ENCODE measurements at regions not wholly inside any gene's neighbourhood (a gene's known extent, or its start where the extent isn't known, plus 50 kb on each side); places are given as distances from the start of the nearest gene placed in this dataset.
"Not testable (repeated sequence)": the region's sequence is repeated elsewhere in the genome, so short reads cannot be mapped to it uniquely, and the experiment has no call there.

GRCh38 chr14:30456296-30456695, 102.7 kb upstream of the G2E3 start:
- DNase-seq (ENCODE audit: extremely low spot score, unreplicated experiment): no peak
- H3K4me1 Mint-ChIP-seq (ENCODE audit: unreplicated experiment): no peaks in the 10 kb centered on the region
- H3K36me3 Mint-ChIP-seq: no peaks in the 10 kb centered on the region
- no peaks in the 10 kb centered on the region for H3K27me3 Mint-ChIP-seq
- H3K9me3 Mint-ChIP-seq: no peaks in the 10 kb centered on the region
- no peak overlapping the region for H3K27ac Mint-ChIP-seq
- H3K4me3 Mint-ChIP-seq: no peak overlapping the region
- TF ChIP-seq CTCF (conservative IDR thresholded peaks at IDR 0.05): no peak

- Mint-ChIP-seq H3K36me3 (no peaks in the 10 kb centered on the region), H3K4me1 (ENCODE audit: unreplicated experiment) (no peaks in the 10 kb centered on the region), H3K27ac (no peak overlapping the region), H3K9me3 (no peaks in the 10 kb centered on the region), H3K27me3 (no peaks in the 10 kb centered on the region), H3K4me3 (no peak overlapping the region)
- no peak for TF ChIP-seq CTCF (conservative IDR thresholded peaks at IDR 0.05)
- DNase-seq (ENCODE audit: extremely low spot score, unreplicated experiment): no peak
Measured at GRCh38 chr14:30462358-30462757, 96.6 kb upstream of the G2E3 start.

GRCh38 chr14:30464481-30464880, 94.5 kb upstream of the G2E3 start:
- H3K27me3 Mint-ChIP-seq: no peaks in the 10 kb centered on the region
- H3K9me3 Mint-ChIP-seq: no peaks in the 10 kb centered on the region
- TF ChIP-seq CTCF (conservative IDR thresholded peaks at IDR 0.05): no peak
- H3K4me3 Mint-ChIP-seq: no peak overlapping the region
- no peaks in the 10 kb centered on the region for H3K36me3 Mint-ChIP-seq
- H3K4me1 Mint-ChIP-seq (ENCODE audit: unreplicated experiment): no peaks in the 10 kb centered on the region
- no peak overlapping the region for H3K27ac Mint-ChIP-seq
- DNase-seq (ENCODE audit: extremely low spot score, unreplicated experiment): no peak

GRCh38 chr14:30468354-30468753, 90.6 kb upstream of the G2E3 start:
- H3K9me3 Mint-ChIP-seq: no peaks in the 10 kb centered on the region
- H3K4me3 Mint-ChIP-seq: no peak overlapping the region
- TF ChIP-seq CTCF (conservative IDR thresholded peaks at IDR 0.05): no peak
- H3K27ac Mint-ChIP-seq: no peak overlapping the region
- no peaks in the 10 kb centered on the region for H3K36me3 Mint-ChIP-seq
- peaks cover 5% of the 10 kb centered on the region for H3K4me1 Mint-ChIP-seq (ENCODE audit: unreplicated experiment)
- H3K27me3 Mint-ChIP-seq: no peaks in the 10 kb centered on the region
- no peak for DNase-seq (ENCODE audit: extremely low spot score, unreplicated experiment)

- H3K4me1 Mint-ChIP-seq (ENCODE audit: unreplicated experiment): peaks cover 5% of the 10 kb centered on the region
- no peak overlapping the region for H3K27ac Mint-ChIP-seq
- no peak overlapping the region for H3K4me3 Mint-ChIP-seq
- no peaks in the 10 kb centered on the region for H3K9me3 Mint-ChIP-seq
- DNase-seq (ENCODE audit: extremely low spot score, unreplicated experiment): no peak
- TF ChIP-seq CTCF (conservative IDR thresholded peaks at IDR 0.05): no peak
- no peaks in the 10 kb centered on the region for H3K27me3 Mint-ChIP-seq
- no peaks in the 10 kb centered on the region for H3K36me3 Mint-ChIP-seq
Measured at GRCh38 chr14:30471980-30472379, 87.0 kb upstream of the G2E3 start.

- H3K4me1 Mint-ChIP-seq (ENCODE audit: unreplicated experiment); H3K27ac Mint-ChIP-seq; DNase-seq (ENCODE audit: extremely low spot score, unreplicated experiment); H3K27me3 Mint-ChIP-seq; H3K36me3 Mint-ChIP-seq; H3K9me3 Mint-ChIP-seq: not testable (repeated sequence)
- H3K4me3 Mint-ChIP-seq: peak overlapping the region; percentile 66
Measured at GRCh38 chr14:30473846-30474696, 84.9 kb upstream of the G2E3 start.

All from type B pancreatic cell (in vitro differentiated cells).